GM19240 (cell line): ENCODE measurements at regions not wholly inside any gene's neighbourhood (a gene's known extent, or its start where the extent isn't known, plus 50 kb on each side); places are given as distances from the start of the nearest gene placed in this dataset.
"Not testable (repeated sequence)": the region's sequence is repeated elsewhere in the genome, so short reads cannot be mapped to it uniquely, and the experiment has no call there.

Experiments
- DNase-seq: peaks from one replicate; pipeline ENCODE4 v3.0.0; 2011; ENCODE audit warnings: low spot score; ENCODE audit not compliant: insufficient read length

DNA sequence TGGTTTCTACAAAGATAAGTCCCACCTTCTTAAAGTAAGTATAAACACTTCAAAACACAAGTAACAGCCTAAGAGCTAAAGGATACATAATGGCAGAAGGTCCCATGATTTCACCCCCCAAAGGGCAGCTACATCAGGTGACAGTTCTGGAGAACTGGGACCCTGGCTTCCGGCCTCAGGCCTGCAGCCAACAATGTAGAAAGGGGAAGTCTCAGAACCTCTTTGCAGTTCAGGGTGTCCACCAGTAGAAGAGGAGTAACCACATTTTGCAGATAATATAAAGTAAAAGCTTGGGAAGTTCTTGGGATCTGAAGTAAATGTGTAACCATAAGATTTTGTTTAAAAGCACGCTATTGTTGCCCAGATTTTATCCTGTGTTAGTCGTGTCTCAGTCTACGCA, 267.4 kb upstream of the VLDLR start:
- no peak for DNase-seq

DNA sequence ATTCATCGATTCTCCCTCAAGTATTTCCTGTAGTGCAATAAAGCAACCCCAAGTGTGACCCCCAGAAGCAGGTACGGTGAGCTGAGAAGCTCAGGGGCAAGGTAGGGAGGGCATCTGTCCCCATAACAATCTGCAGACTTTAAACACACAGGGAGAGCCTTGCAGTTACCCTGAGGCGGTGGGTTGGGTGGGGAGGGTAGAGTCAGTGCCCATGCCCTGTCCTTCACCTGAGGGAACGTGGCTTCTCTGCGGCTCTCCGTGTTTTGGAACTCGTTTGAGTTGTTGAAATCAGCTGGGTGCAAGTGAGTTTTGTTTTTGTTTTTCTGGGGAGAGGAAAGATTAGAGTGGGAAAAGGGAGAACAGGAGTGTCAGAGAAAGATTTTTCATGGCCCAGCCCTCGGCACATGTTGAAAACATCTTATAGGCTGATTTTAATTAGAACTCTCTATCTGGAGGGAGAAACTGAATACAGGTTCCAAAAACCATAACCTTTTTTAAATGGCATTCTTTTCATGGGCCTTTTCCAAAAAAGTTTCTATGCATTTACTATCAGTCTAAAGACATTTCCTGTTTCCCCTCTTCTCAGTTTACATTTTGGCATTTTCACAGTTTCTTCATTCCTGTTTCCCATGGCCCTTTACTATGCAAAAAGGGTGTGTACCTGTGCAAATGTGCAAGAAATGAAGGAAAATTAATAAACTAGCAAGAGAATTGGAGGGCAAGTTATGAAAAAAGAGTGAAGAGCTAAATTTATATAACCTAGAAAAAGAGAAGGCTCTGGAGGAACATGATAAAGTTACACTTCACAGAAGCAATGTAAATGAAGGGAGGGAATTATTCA, 266.5 kb upstream of the VLDLR start:
- no peak for DNase-seq

DNA sequence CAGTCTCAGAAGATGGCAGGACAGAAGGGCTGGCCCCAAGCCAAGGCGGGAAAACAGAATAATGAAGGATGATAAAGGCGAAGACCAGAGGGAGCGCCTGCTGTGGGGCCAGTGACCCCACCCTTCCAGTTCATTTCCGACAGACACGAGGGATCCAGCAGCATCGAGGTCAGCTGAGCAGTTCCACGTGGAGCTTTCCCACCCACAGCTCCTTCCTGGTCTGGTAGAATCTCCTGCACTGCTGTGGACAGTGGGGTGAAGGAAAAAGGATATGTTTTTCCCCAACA, 265.9 kb upstream of the VLDLR start:
- no peak for DNase-seq

DNA sequence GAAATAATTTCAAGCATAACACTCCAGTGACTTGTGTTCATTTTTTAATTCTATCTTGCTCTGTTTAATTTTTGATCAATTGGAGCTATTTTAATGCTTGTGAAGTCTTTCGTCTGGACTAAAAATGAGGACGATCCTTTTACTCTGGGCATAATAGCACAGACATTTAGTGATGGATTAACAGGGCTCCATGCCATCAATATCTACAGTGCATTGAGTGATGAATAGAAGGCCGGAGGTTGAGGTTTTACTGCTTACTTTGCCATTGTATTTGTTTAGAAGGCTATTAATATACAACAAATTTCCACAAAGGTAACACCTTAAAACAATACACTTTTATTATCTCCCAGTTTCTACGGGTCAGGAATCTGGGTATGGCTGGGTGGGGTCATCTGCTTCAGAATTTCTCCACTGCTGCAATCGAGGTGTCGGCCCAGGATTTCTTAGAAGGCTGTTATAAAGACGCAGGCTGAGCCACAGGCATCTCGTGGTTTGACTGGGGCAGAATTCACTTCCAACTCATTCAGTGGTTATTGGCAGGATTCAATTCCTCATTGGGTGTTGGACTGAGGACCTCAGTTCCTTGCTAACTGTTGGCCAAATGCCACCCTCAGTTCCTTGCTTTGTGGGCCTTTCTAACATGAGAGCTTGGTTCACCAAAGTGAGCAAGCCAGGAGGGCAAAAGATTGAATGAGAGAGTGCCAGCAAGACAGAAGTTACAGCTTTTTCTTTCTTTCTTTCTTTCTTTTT, 265.4 kb upstream of the VLDLR start:
- DNase-seq, result no peak

DNA sequence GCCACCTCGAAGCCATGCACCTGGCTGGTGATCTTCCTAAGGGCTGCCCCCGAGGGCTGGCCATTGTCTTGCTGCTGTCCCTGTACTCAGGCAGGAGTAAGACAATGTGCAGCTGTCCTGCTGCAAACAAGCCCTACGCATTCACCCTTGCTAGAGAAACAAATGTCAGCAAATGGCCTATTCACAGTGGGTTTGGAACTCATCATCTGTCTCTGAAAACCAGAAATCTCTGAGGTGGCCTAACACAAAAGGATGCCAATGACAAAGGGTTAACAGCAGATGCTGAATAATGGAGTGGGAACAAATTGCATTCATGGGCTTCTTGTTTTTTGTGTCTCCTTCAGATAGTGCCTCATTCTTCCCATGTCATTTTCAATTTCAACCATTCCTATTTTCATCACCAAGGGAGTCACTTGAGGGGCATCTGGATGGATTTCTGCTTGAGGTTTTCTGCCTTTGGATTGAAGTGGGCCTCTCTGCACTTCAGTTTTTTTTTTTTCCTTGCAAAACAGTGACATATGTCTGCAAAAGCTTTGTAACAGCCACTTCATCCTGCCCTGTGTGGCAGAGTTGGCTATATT, 261.6 kb upstream of the VLDLR start:
- no peak for DNase-seq

DNA sequence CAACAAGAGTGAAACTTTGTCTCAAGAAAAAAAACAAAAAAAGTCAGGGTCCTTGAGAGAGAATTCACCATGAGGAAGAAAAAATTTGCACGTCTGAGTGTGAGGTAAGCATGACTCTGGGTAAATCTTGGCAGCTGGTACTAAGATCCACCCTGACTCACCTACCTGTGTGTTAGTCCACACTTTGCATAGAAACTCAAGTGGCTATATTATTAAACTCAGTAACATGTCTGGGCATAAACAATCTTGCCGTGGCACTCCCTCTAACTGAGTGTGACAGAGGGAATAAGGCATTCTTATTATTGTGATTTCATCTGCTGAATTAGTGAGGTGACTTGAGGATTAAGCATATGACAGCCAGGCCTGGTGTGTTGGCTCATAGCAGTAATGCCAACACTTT, 259.4 kb upstream of the VLDLR start:
- no peak for DNase-seq

DNA sequence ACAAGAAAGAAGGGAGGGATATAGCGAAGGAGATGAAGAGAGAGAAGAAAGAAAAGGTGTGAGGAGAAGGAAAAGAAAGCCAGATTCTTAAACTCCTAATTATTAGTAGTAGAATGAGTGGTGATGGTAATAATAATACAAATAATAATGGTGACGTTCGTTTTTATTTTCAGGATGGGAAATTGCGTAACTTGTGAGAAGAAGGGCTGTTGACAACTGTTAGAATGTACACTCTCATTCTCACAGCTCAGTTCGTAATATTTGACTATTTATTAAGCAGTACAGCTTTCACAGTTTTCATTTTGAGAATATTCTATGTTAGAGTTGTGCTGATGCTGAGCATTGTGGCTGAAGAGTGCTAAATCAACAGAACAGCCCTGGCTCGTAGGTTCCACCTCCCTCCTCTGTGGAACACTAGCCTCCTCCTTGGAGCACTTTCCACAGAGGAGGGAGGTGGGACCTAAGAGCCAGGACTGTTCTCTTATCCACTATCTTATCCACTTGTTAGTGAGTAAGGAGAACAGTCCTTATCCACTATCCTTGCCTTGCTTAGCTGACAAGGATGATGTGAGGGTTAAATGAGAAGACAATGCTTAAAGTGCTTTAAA, 258.3 kb upstream of the VLDLR start:
- DNase-seq, result no peak

DNA sequence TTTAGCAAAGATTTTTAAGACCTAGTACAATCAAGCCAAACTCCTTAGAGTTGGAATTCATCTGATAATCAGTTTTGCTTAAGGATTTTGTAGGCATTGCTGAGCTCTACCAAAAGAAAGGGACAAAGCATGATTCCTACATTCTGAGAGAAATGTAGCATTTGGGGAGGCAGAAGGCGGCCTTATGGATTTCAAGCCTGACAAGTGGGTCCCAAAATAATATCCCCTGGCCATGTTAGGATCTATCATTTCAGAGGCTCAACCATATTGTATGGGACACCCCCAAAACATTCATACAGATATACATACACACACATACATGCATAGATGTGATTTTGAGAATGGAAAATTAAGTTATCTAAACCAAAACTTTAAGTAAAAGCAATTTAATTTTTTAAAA, 257.8 kb upstream of the VLDLR start:
- no peak for DNase-seq

DNA sequence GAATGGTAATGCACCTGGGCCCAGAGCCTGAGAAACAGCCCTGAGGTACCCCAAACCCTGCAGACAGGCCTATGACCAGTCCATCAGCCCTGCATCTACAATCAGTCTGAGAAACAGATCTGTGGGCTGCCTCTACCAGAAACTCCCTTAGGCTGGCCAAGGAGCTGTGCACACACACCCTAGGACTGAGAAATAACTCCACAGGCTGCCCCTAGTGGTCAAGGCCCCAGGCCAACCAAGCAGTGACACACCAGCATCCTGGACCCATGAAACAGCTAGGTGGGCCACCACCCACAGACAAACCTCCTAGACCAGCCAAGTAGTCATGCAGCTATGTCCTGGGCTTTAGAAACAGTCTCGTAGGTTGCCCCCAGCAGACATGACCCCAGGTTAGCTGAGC, 253.6 kb upstream of the VLDLR start:
- no peak for DNase-seq

DNA sequence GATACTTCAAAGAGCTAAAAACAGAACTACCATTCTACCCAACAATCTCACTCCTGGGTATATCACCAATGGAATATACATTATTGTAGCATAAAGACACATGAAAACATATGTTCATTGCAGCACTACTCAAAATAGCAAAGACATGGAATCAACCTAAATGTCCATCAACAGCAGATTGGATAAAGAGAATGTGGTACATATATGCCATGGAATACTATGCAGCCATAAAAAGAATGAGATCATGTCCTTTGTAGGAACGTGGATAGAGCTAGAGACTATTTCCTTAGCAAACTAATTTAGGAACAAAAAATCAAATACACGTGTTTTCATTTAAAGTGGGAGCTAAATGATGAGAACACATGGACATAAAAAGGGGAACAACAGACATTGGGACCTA, 247.9 kb upstream of the VLDLR start:
- no peak for DNase-seq

DNA sequence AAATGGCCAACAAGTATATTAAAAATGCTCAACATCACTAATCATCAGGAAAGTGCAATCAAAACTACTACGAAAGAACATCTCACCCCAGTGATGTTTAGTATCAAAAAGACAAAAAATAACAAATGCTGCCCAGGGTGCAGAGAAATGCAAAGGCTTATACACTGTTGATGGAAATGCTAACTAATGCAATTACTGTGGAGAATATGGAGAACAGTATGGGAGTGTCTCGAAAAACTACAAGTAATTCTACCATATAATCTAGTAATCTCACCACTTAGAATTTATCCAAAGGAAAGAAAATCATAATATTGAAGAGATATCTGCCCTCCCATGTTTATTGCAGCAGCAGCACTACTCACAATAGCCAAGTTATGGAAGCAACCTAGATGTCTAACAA, 246.5 kb upstream of the VLDLR start:
- no peak for DNase-seq

DNA sequence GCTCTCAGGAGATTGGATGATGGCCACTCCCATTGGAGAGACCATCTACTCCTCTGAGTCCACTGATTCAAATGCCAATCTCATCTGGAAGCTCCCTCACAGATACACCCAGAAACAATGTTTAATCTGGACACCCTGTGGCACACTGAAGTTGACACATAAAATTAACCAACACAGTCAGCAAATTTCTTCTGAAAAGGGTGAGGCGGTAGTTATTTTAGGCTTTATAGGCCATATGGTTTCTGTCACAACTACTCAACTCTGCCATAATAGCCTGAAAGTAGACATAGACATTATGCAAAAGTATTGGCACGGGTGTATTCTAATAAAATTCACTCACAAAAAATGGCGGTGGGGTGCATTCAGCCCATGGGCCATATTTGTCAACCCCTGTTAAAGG, 244.5 kb upstream of the VLDLR start:
- DNase-seq, result no peak

DNA sequence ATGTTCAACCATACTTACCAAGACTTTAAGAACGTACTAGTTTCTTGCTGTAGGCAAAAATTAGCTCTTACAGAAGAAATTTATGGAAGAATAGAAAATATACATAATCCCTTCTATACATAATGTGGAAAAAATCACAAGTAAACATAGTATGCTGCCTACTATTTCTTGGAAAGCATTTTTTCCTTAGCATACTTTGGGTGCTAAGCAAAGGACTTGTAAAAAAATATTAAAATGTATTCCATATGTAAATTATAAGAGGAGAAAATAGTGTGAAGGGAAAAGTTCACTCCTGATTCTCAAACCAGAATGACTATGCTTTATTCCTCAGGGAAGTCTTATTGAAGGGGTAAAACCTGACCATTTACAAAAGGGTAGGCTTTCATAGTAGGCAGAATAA, 243.8 kb upstream of the VLDLR start:
- DNase-seq, result no peak

DNA sequence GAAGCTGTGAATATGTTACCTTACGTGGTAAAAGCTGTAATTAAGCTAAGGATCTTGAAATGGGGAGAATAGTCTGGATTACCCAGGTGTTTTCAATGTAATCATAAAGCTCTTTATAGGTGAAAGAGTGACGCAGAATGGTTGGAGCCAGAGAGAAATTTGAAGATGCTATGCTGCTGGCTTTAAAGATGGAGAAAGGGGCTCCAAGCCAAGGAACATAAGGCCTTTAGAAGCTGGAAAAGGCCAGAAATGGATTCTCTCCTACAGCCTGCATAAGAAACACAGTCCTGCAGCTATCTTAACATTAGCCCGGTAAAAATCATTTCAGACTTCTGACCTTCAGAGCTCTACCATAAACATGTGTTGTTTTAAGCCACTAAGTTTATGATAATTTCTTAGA, 243.3 kb upstream of the VLDLR start:
- DNase-seq, result no peak

DNA sequence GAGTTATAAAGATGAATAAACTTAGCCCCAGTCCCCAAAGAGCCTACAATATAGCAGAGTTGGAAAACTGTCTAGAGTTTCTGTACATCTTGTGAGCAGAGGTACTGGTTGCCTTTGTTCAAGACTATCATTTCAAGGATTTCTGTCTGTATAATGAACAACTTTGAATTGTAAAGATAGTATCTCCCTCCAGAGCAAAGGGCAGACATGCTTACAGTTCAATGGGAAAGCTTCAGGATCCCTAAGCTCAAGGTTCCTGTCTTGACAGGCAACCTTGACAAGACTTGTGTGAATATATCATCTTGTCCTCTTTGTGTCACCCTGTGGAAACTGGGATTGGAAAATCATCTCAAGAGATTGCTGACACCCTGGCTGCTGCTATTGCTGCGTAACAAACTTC, 242.8 kb upstream of the VLDLR start:
- DNase-seq, result no peak

DNA sequence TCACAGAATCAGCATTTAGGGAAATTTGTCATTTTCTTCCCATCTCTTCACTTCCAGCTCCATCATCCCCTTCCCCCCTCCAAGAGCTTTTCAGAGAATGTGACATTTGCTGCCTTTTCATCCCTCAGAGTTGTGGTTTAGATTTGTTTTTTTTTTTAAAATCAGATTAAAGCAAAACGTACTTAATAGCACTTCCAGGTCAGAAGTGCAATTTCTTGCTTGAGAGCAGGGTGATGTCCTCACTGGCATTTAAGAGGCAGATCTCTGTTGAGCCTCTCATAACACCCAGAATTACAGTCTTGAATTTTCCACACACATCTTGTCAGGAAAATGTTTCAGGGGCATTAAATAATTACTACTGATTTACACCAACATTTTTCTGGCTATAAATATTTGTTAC, 236.8 kb upstream of the VLDLR start:
- no peak for DNase-seq

DNA sequence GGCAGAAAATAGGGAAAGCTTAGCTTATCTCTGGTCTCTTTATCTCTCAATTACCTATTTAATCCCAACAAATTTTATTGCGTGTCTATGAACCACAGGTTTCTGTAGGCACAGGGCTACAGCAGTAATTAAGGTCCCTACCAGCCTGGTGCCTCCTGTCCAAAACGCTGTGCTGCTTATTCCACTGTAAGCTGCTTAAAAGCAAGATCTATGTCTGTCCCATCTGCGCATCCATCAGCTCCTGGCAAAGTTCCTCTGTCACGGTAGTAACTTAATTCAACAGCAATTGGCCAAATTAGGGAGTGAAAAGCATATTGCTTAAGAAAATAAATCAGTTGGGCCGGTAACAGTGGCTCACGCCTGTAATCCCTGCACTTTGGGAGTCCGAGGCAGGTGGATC, 235.8 kb upstream of the VLDLR start:
- no peak for DNase-seq

DNA sequence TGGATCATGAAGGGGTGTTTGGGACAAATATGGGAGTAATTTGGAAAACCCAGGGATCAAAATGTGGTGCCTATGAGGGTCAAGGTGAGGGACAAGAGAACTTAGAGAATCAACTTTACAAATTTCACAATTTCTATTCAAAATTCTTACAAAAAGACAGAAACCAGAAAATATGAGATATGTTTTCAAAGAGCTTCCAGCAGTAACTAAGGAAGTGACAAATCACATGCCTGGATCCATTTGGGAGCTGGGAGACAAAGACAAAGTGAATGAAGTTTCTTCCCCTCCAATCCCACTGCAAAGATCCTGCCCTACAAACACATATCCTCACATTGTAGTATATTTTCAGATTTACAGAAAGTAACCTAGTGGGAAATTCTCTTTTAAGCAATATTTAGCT, 235.0 kb upstream of the VLDLR start:
- DNase-seq, result no peak

DNA sequence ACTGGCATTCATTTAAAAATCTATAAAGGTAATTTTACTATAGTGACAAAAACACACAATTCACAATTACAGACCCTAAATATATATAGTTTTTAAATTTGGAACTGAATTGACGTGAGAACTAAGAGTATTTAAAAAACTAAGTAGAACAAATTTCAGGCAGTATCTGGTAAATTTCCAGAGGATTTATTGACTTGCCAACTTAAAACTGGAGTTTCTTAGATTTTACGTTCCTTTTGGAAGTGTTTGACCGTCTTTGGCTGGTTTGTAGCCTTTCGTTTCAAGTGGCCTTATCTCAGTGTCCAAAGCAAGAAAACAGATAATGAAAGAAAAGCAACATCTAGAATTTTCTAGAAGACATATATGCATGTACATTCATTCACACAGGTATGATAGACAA, 234.4 kb upstream of the VLDLR start:
- no peak for DNase-seq

DNA sequence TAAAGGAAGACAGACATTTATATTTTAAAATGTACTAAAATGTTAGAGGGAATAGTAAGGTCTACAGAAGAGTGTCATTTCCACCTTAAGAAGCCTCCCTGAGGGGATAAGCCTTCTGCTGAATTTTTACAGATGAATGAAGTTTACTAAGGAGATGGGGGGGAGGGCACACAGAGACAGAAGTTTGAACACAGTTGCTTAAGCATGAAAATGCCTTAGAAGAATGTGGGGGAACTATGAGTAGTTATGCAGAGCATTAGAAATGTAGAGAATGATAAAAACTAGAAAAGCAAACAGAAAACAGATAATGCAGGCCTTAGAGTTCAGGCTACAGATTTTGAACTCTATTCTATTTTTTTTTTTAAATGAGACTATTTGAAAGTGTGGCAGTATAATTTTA, 232.2 kb upstream of the VLDLR start:
- no peak for DNase-seq

DNA sequence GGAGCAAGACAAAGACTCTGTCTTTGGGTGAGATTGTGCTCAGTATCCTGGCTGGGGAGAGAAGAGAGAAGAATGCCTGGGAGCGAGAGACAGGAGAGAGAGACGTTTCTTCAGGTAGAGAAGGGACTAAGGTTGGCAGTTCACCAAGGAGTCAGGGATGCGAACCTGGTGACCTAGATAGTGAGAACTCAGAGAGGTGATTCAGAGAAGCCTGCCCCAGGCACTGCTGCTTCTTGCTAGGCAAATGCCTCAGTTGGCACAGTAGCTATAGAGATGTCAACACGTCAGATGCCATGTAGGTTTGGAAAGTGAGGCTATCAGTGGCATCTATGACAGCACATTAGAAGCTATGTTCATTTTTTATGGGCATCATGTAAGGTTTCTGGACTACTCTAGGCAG, 231.6 kb upstream of the VLDLR start:
- DNase-seq, result no peak

DNA sequence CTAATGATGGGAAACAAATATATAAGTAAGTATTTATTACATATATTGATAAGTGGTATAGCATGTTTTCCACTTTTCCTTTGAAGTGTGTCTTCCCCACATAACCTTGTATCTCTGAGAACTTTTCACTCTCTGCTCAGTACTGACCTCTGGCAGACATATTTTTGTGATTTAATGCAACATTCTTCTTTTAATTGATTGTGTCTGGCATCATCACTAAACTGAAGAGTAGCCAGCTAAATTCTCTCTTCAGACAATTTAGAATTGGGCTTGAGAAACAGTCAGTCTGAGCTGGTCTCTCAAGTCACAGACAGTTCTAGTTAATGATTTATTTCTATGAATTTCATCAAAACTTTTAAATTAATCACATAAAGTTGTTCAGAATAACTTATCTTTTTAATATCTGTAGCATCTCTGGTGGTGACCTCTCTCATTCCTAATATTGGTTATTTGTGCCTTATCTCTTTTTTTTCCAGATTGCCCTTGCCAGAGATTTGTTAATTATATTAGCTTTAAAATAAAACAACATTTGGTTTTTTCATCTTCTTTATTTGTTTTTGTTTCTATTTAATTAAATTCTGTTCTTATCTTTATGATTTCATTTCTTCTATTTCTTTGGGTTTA, 230.0 kb upstream of the VLDLR start:
- DNase-seq, result not testable (repeated sequence)
